Mesodermal cell (in vitro differentiated cells): ENCODE measurements at regions not wholly inside any gene's neighbourhood (a gene's known extent, or its start where the extent isn't known, plus 50 kb on each side); places are given as distances from the start of the nearest gene placed in this dataset.

Experiments used
- H3K27ac ChIP-seq: 2 replicates; pipeline ENCODE4 v1.7.0; 2013; ENCODE audit warnings: mild to moderate bottlenecking, low read depth, low read length, moderate library complexity; ENCODE audit not compliant: severe bottlenecking
- H3K36me3 ChIP-seq: 2 replicates; pipeline ENCODE4 v1.7.1; 2013; ENCODE audit warnings: mild to moderate bottlenecking, low read length, moderate library complexity; ENCODE audit not compliant: control insufficient read depth, insufficient read depth
- H3K4me1 ChIP-seq: one replicate; pipeline ENCODE4 v1.7.1; 2013; ENCODE audit warnings: mild to moderate bottlenecking, low read length; ENCODE audit not compliant: insufficient read depth, control insufficient read depth, poor library complexity, severe bottlenecking
- H3K4me3 ChIP-seq: 2 replicates; pipeline ENCODE4 v1.7.0; 2013; ENCODE audit warnings: low read length, control low read depth, mild to moderate bottlenecking; ENCODE audit not compliant: insufficient read depth, poor library complexity, severe bottlenecking; ENCODE audit errors: extremely low read depth
- H3K9me3 ChIP-seq: 2 replicates; pipeline ENCODE4 v1.7.1; 2013; ENCODE audit warnings: mild to moderate bottlenecking, low read length, moderate library complexity; ENCODE audit not compliant: control insufficient read depth
- WGBS, 2 experiments: methylation state at CpG; one replicate each; pipeline ENCODE4 v1.1.5; 2013; ENCODE audit warnings: missing lambda C conversion rate in 2 of 2; ENCODE audit not compliant: insufficient coverage in 2 of 2; 5-methylcytosine and 5-hydroxymethylcytosine counted together

DNA sequence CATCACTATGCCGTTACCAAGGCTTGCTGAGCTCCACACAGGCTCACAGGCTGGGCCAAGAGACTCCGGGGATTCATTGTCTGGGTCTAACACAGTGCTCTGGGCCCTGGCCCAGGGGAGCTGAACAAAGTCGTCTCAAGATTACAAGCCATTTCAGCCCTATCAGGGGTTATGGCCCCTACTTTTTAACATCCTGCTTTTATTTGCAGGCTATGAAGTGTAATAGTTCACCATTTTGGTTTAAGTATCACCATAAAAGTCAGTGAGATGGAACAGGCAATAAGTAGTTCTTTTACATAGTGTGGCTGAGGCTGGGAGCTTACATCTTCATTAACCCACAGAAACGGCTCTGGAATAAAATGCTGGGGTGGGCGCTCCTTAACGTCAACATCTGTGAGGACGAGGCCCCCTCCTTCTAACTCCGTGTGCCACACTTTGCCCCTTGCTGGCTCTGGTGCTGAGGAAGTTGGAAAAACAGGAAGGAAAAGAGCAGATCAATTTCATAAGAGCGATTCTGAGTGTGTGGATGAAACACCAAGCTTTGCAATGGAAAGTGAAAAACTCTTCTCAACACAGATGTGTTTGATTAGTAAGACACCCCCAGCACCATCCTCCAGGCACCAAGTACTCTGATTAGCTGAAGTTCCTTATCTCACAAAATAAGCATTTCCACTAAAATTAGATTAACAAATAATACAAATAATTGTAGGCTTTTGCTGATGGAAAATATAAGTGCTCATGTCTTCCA lies 447.3 kb downstream of the MAFB start:
- Histone ChIP-seq H3K9me3 (no peaks in the 10 kb centered on the region), H3K4me1 (no peaks in the 10 kb centered on the region), H3K27ac (no peak overlapping the region), H3K4me3 (no peak overlapping the region), H3K36me3 (no peaks in the 10 kb centered on the region)
- WGBS, 2 experiments, result 94 to 97% methylated on average over 4 to 6 of the region's 9 CpGs

DNA sequence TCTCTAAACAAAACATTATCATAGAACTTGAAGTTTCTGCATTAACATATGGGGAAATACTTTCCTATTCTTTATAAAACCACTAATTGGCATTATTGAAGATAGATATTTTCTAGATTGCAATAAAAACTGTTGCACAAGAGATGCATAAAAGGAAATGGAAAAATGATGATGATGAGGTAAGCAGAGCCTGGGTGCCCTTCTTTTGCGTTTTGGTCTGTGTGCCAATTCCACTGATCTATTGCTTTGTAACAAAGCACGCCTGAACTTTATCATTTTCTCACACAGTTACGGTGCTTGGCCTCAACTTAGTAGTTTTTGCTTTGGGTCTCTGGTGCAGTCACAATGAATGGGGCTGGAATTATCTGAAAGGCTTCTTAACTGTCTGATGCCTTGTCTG lies 450.5 kb downstream of the MAFB start:
- no peaks in the 10 kb centered on the region for H3K9me3 ChIP-seq
- H3K27ac ChIP-seq, result no peak overlapping the region
- H3K36me3 ChIP-seq, result no peaks in the 10 kb centered on the region
- no peaks in the 10 kb centered on the region for H3K4me1 ChIP-seq
- no peak overlapping the region for H3K4me3 ChIP-seq
- 100% methylated on average over 2 of the region's 3 CpGs; no CpG with 5 or more reads in 1 of the 2 experiments for WGBS, 2 experiments

DNA sequence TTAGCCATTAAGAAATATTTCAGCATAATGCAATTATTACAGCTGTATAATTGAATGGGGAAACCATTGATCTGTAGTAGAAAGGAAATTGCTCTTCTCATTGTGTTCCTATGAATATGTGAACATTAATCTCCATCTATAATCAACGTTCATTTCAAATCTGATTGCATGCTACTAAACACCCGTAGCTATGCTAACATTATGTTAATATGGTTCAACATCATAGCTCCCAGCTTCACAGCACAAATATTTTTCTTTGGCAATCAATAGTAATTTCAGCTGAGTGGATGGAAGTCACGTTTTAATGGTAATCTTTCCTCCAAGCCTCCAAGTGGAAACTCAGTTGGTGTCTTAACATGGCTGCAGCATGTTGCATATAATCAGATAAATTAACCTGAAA lies 454.4 kb downstream of the MAFB start:
- Histone ChIP-seq H3K27ac (no peak overlapping the region), H3K4me3 (no peak overlapping the region), H3K36me3 (no peaks in the 10 kb centered on the region), H3K9me3 (no peaks in the 10 kb centered on the region), H3K4me1 (no peaks in the 10 kb centered on the region)
- WGBS, 2 experiments, result 88% methylated on average over 2 of the region's 3 CpGs; no CpG with 5 or more reads in 1 of the 2 experiments

DNA sequence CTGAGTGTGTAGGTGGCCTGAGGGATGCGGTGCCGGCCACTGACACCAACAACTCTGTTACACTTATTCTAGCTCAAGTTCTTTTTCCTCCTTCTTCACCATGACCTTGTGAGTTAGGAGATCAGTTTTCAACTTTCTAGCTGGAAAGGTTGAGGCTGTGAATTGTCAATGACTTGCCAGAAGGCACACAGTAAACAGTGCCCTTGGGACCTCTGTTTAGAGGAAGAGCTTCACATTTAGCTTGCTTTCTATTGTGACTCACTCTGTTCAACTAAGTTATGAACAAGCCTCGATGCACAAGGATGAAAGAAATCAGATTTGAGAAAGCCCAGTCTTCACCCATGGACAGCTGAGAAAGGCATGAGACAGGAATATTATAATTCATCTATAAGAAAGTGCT lies 455.6 kb downstream of the MAFB start:
- H3K9me3 ChIP-seq, result no peaks in the 10 kb centered on the region
- no peaks in the 10 kb centered on the region for H3K4me1 ChIP-seq
- H3K36me3 ChIP-seq, result no peaks in the 10 kb centered on the region
- WGBS, 2 experiments, result 80% methylated on average over 1 of the region's 3 CpGs; no CpG with 5 or more reads in 1 of the 2 experiments
- H3K27ac ChIP-seq, result no peak overlapping the region
- no peak overlapping the region for H3K4me3 ChIP-seq

DNA sequence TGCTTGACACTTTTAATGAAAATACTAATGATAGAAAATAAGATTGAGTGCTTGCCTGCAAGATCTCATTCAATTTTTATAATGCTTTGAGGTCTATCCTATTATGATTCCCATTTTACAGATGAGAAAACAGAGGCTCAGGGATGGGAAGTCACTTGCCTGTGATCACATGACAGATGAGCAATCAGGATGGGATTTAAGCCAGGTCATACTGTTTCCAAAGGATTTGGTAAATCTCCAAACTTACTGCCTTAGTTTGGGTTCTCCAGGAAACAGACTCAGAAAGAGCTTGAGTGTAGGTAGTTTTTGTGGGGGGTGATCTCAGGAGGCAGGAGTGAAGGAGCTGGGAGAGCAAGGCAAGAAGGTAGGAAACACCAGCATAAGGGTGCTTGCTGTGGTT lies 456.3 kb downstream of the MAFB start:
- H3K36me3 ChIP-seq, result no peaks in the 10 kb centered on the region
- no peaks in the 10 kb centered on the region for H3K9me3 ChIP-seq
- H3K27ac ChIP-seq, result no peak overlapping the region
- no peak overlapping the region for H3K4me3 ChIP-seq
- H3K4me1 ChIP-seq, result no peaks in the 10 kb centered on the region

DNA sequence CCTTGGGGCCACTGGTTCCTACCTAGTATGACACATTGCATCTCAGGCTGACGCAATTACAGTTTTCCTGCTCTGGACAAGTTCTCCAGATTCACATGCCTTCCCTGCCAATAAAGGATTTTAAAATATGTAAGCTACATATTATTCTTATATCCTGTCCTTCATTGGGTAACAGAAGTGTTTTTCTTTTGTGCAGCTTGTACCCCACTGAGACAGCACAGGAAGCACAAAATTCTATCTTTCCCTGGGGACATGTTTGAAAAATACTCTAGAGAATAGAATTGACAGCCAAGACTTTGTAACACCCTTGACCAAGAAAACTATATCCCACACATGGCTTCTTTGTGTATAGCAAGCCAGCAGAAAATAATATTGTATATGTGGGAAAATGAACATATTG lies 456.8 kb downstream of the MAFB start:
- no peaks in the 10 kb centered on the region for H3K4me1 ChIP-seq
- no peaks in the 10 kb centered on the region for H3K9me3 ChIP-seq
- no peak overlapping the region for H3K4me3 ChIP-seq
- WGBS, 2 experiments, result no CpG with 5 or more reads among the region's 1 CpG
- H3K36me3 ChIP-seq, result no peaks in the 10 kb centered on the region
- no peak overlapping the region for H3K27ac ChIP-seq

DNA sequence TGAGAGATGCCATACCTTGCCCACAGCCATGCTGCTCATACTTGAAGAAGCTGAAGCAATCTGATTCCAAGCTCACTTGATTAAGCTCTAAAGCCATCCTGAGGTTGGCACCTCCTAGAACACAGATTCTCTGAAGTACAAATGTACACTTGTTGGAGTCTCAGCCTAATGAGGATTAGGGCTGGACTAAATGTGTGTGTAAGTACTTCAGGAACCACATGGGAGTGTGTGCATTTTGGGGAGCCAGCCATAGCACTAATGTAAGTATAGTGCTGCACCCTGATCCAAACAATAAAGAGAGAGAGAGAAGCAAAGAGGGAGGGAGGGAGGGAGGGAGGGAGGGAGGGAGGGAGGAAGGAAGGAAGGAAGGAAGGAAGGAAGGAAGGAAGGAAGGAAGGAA lies 458.6 kb downstream of the MAFB start:
- Histone ChIP-seq H3K4me3 (no peak overlapping the region), H3K36me3 (no peaks in the 10 kb centered on the region), H3K9me3 (no peaks in the 10 kb centered on the region), H3K27ac (no peak overlapping the region), H3K4me1 (no peaks in the 10 kb centered on the region)

DNA sequence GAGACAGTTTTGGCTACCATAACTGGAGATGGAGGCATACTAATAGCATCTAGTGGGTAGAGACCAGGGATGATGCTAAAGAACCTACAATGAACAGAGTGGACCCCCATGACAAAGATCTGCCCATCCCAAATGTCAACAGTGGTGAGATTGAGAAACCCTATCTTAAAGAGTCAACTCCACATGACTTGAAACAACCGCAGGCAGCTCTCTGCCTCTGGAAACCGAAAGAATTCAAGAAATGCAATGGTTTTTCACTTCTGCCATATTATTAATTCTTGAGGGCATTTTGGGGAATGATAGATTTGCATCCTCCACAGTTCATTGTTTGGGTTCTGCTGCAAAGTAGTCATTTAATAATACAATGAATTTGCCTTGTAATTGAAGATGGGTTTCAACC lies 463.4 kb downstream of the MAFB start:
- no peaks in the 10 kb centered on the region for H3K9me3 ChIP-seq
- no CpG with 5 or more reads among the region's 2 CpGs for WGBS, 2 experiments
- no peak overlapping the region for H3K27ac ChIP-seq
- H3K4me3 ChIP-seq, result no peak overlapping the region
- no peaks in the 10 kb centered on the region for H3K36me3 ChIP-seq
- no peaks in the 10 kb centered on the region for H3K4me1 ChIP-seq

DNA sequence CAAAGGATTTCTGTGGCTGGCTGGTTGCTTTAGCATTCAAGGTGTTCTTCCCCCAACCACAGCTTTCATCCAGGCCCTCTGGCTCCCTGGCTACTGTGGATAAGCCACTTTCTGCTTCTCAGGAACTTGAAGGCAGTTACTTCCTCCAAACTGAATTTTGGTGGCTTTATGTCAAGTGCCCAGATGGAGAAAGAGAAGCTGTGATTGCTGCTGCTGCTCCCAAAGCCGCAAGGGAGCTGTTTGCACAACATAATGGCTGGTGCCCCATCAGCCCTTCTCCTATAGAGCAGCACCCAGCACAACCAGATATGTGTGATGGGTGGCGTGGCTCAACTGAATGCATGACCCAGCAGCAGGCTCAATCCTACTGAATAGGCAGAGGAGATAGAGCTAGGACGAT lies 465.2 kb downstream of the MAFB start:
- Histone ChIP-seq H3K27ac (no peak overlapping the region), H3K36me3 (no peaks in the 10 kb centered on the region), H3K4me3 (no peak overlapping the region), H3K4me1 (no peaks in the 10 kb centered on the region), H3K9me3 (no peaks in the 10 kb centered on the region)
- 100% methylated on average over 1 of the region's 3 CpGs; no CpG with 5 or more reads in 1 of the 2 experiments for WGBS, 2 experiments

DNA sequence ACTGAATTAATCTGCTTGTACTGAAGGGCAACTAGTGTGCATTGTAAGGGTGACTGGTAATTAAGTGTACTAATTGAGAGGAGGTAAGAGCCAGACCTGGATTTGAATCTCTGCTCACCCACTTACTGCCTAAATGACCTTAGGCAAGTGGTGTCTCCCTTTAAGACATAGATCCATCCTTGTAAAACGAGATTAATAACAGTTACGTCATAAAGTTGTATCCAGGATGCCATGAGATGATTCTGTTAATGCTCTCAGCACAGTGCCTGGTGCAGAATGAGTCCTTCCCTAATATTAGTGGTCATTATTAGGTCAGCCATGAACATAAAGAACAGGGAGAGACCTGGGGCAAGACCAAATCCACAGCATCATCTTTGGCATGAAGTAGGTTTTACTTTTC lies 470.1 kb downstream of the MAFB start:
- no peaks in the 10 kb centered on the region for H3K9me3 ChIP-seq
- H3K36me3 ChIP-seq, result no peaks in the 10 kb centered on the region
- WGBS, 2 experiments, result 68 to 100% methylated on average over 2 of the region's 2 CpGs
- no peak overlapping the region for H3K4me3 ChIP-seq
- H3K27ac ChIP-seq, result no peak overlapping the region
- no peaks in the 10 kb centered on the region for H3K4me1 ChIP-seq

DNA sequence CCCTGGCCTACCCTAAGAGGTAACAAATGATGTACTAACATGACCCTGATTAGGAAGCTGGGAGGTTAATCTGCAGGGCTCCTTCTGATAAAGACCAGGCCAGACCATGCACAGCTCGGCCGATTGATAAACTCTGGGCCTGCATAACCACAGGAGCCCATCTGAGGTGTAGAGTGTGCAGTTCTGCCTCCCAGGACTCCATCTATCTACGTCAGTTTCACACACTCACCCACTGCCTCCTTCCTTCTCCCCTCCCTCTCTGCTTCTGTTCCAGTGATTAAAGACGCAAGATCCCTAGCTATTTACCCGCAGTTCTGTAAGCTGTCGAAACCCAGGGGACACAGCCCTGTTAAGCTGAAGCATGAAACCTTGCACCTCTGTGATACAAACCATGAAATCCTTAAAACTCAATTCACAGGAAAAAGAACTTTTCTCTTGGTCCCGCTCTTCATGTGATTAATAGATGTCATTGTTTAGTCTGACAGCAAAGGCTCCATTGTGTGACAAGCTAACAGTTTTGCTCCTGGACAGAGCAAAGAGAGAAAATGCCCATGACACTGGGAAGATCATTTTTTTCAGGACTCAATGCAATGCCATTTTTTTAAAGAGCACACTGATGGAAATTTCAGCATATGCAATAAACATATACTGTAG lies 470.6 kb downstream of the MAFB start:
- Histone ChIP-seq H3K36me3 (no peaks in the 10 kb centered on the region), H3K27ac (no peak overlapping the region), H3K4me1 (no peaks in the 10 kb centered on the region), H3K4me3 (no peak overlapping the region), H3K9me3 (no peaks in the 10 kb centered on the region)
- 34 to 56% methylated on average over 6 of the region's 7 CpGs for WGBS, 2 experiments
